ENCODE measurements at regions not wholly inside any gene's neighbourhood (a gene's known extent, or its start where the extent isn't known, plus 50 kb on each side); places are given as distances from the start of the nearest gene placed in this dataset.

GRCh38 chr11:127470306-127470884 is 469.8 kb upstream of the KIRREL3 start:
- Mint-ChIP-seq H3K27me3 (ENCODE audit: insufficient read depth, unreplicated experiment) (no peaks in the 10 kb centered on the region), H3K4me1 (ENCODE audit: insufficient read depth, unreplicated experiment) (no peaks in the 10 kb centered on the region), H3K36me3 (ENCODE audit: insufficient read depth, unreplicated experiment) (no peaks in the 10 kb centered on the region), H3K9me3 (ENCODE audit: unreplicated experiment) (no peaks in the 10 kb centered on the region), H3K4me3 (ENCODE audit: unreplicated experiment) (no peak overlapping the region), H3K27ac (ENCODE audit: low read depth, unreplicated experiment) (no peak overlapping the region)
- peak; percentile 60 for DNase-seq (ENCODE audit: unreplicated experiment)
- BruUV-seq (replicated peaks) = no TSS peak
- peak; percentile 28 for TF ChIP-seq CTCF (IDR thresholded peaks at IDR 0.05; ENCODE audit: unreplicated experiment)
- intact Hi-C loops (cut with micrococcal nuclease) = no loop called here
- ChIA-PET CTCF (interaction anchor here (0.6 to 1.7 kb wide), 8 partner anchors 9 to 1311 kb away, joined by 3 to 7 read pairs (median 3); no protein-coding TSS in a partner anchor), POLR2A (interaction anchor here (0.7 kb wide), 1 partner anchor 245 kb away, joined by 4 read pairs; no protein-coding TSS in a partner anchor)

- Mint-ChIP-seq H3K27ac (ENCODE audit: low read depth, unreplicated experiment) (no peak overlapping the region), H3K27me3 (ENCODE audit: insufficient read depth, unreplicated experiment) (no peaks in the 10 kb centered on the region), H3K4me3 (ENCODE audit: unreplicated experiment) (no peak overlapping the region), H3K9me3 (ENCODE audit: unreplicated experiment) (no peaks in the 10 kb centered on the region), H3K4me1 (ENCODE audit: insufficient read depth, unreplicated experiment) (no peaks in the 10 kb centered on the region), H3K36me3 (ENCODE audit: insufficient read depth, unreplicated experiment) (no peaks in the 10 kb centered on the region)
- ChIA-PET POLR2A (no interaction called here), CTCF (interaction anchor here (0.7 to 0.8 kb wide), 2 partner anchors 10 to 118 kb away, joined by 3 read pairs; no protein-coding TSS in a partner anchor)
- TF ChIP-seq CTCF (IDR thresholded peaks at IDR 0.05; ENCODE audit: unreplicated experiment) = no peak
- no TSS peak for BruUV-seq (replicated peaks)
- no peak for DNase-seq (ENCODE audit: unreplicated experiment)
- intact Hi-C loops (cut with micrococcal nuclease) = no loop called here
Measured at GRCh38 chr11:127464325-127464724, 463.8 kb upstream of the KIRREL3 start.

- Mint-ChIP-seq H3K4me3 (ENCODE audit: unreplicated experiment) (no peak overlapping the region), H3K27ac (ENCODE audit: low read depth, unreplicated experiment) (no peak overlapping the region), H3K9me3 (ENCODE audit: unreplicated experiment) (no peaks in the 10 kb centered on the region), H3K27me3 (ENCODE audit: insufficient read depth, unreplicated experiment) (no peaks in the 10 kb centered on the region), H3K36me3 (ENCODE audit: insufficient read depth, unreplicated experiment) (no peaks in the 10 kb centered on the region), H3K4me1 (ENCODE audit: insufficient read depth, unreplicated experiment) (no peaks in the 10 kb centered on the region)
- intact Hi-C loops (cut with micrococcal nuclease) = no loop called here
- CTCF ChIA-PET = interaction anchor here (0.8 kb wide), 1 partner anchor 18 kb away, joined by 3 read pairs; no protein-coding TSS in a partner anchor
- POLR2A ChIA-PET = no interaction called here
- TF ChIP-seq CTCF (IDR thresholded peaks at IDR 0.05; ENCODE audit: unreplicated experiment) = no peak
- no peak for DNase-seq (ENCODE audit: unreplicated experiment)
- no TSS peak for BruUV-seq (replicated peaks)
Measured at GRCh38 chr11:127462065-127462344, 461.4 kb upstream of the KIRREL3 start.

GRCh38 chr11:127461241-127462064 is 460.9 kb upstream of the KIRREL3 start:
- H3K9me3 Mint-ChIP-seq (ENCODE audit: unreplicated experiment) = no peaks in the 10 kb centered on the region
- TF ChIP-seq CTCF (IDR thresholded peaks at IDR 0.05; ENCODE audit: unreplicated experiment) = no peak
- no peaks in the 10 kb centered on the region for H3K27me3 Mint-ChIP-seq (ENCODE audit: insufficient read depth, unreplicated experiment)
- no peak for DNase-seq (ENCODE audit: unreplicated experiment)
- intact Hi-C loops (cut with micrococcal nuclease) = no loop called here
- H3K4me1 Mint-ChIP-seq (ENCODE audit: insufficient read depth, unreplicated experiment) = no peaks in the 10 kb centered on the region
- POLR2A ChIA-PET = no interaction called here
- H3K4me3 Mint-ChIP-seq (ENCODE audit: unreplicated experiment) = no peak overlapping the region
- no peak overlapping the region for H3K27ac Mint-ChIP-seq (ENCODE audit: low read depth, unreplicated experiment)
- no peaks in the 10 kb centered on the region for H3K36me3 Mint-ChIP-seq (ENCODE audit: insufficient read depth, unreplicated experiment)
- no TSS peak for BruUV-seq (replicated peaks)
- CTCF ChIA-PET = no interaction called here

Data from MCF 10A (cell line).